HG03469 (cell line): ENCODE measurements at regions not wholly inside any gene's neighbourhood (a gene's known extent, or its start where the extent isn't known, plus 50 kb on each side); places are given as distances from the start of the nearest gene placed in this dataset.

ENCODE experiments used
- ATAC-seq: cut with Tn5 transposase; IDR thresholded peaks from one replicate; pipeline ENCODE4 v1.9.1; 2021; ENCODE audit warnings: mild to moderate bottlenecking, moderate library complexity, moderate number of reproducible peaks; ENCODE audit not compliant: unreplicated experiment

DNA sequence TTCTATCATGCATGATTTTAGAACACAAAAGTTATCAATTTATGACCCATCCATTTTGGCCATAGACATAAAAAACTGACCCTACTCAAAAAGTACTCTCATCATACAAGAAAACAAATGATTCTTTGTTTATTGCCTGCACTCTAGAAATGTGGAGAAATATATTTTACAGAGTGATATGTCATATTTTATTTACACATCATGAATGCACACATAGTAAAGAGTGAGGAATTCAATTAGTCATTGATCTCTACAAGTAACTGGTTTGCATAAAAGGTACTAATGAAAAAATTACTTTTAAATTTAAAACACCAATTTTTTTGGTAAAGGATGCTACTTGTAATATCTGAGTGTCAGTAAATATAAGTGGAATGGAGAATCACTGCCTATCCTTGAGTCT, 242.5 kb upstream of the FAT4 start:
- no peak for ATAC-seq

DNA sequence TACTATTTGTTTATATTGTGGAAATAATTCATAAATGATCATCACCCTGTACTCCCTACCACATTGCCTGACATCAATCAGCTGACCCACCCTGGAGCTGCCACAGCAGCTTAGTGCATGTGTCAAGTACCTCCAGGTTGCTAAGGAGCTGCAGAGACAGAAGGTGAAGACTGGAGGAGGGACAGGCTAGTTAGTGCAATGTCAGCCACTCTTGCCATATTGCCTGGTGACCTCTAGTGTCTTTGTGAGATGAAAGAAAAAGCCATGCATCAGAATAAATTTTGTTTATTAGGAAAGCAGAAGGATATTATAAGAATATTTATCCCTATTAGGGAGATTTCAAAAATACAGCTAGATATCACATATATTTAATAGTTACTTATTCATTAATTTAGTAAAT, 243.9 kb upstream of the FAT4 start:
- no peak for ATAC-seq

DNA sequence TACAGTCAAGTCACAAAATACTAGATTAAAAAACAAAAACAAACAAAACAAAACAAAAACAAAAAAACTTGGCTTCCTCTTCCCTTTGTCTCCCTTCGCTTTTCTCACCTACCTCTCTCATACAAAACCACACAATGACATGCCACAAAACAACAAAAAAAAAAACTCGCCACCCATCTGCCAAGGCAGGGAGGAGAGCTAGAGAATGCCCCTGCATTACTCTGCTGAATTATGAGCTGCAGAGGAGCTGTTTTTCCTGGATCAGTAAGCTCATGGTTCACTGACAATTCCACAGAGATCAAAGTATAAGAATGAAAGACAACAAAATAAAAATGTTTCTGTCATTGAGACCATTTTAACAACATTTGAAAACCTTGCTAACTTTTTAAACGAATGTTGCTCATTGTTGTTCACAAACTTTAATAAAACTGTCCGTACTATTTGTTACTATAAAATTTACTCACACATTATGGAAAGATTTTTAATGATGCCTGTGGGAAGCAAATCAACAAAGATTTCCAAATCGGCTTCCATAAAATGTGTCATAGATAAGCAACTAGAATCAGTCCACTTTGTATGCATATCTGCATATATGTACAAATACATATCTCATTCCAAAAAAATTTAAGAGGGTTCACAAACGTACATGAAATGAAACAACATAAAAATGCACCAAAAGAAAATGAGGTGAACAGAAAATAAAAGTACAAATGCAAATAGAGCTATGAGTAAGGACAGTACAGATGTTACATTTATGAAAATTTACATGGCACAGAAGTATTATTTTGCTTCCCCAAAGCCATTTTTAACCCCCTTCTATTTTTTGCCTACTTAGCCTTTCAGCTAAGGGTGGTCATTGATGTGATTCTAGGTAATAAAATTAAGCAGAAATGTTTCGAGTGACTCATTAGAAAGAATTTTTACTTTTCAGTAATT, 252.4 kb upstream of the FAT4 start:
- no peak for ATAC-seq

DNA sequence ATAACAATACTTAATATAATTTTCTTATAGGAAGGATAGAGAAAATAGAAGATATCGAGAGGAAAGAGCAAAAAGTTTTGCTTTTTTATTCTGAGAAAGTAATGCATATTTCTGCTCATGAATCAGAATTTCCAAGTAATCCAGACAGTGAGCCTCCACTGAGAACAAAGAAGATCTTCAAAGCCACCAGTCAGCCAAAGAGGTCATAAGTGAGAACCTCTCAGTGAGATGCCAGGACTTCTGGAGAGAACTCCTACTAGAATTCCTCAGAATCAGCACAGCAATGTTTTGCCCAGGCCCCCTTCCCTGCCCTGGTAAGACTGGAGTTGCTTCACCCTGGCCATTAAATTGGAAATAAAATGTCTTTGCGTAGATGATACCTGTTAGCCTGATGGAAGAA, 254.4 kb upstream of the FAT4 start:
- no peak for ATAC-seq

DNA sequence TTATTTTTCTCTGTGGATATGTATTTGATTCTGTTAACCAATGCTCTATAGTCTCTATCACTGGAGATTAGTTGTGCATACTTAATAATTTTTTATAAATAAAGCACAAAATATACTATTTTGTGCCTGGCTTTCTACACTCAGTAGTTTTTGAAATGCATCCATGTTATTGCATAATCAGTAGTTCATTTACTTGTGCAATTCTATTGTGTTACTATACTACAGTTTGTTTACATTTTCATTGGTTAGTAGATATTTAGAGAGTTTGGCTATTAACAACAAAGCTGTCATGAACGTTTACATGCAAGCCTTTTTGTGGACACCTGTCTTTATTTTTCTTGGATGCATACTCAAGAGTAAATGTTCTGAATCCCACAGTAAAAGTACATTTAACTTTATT, 265.0 kb upstream of the FAT4 start:
- ATAC-seq = no peak

DNA sequence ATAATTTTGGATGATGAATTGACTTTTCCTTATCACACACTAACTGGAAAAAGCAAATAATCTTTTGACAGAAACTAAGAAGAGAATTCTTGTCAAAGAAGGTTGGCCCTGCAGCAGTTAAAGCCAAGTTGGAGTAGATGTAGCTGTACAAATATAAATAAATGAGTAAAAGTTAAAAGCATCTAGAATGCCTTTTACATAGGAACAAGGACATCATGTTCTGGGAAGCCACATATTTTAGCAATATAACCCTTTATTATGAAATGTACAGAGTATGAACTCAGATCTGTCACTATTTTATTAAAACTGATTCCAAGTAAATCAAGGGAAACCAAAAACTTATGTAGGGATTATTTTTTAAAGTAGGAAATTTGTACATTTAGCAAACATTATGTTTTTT, 269.4 kb upstream of the FAT4 start:
- no peak for ATAC-seq

DNA sequence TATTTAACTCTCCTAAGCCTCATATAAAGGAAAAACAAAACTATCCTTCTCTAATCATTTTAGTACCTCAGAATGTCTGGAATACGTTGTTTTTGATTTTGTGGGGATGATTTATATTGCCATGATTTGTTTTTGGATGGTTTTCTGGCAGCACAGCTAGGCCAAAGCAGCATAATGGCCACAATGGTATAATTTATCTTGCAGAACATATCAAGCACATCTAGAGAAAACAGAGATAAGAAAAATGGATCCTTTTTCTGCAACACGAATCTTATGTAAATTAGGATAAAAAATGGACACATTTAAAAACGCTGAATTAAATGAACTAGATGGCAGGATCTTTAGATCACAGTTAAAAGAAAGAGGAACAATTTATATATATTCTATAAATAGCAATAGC, 269.9 kb upstream of the FAT4 start:
- no peak for ATAC-seq

DNA sequence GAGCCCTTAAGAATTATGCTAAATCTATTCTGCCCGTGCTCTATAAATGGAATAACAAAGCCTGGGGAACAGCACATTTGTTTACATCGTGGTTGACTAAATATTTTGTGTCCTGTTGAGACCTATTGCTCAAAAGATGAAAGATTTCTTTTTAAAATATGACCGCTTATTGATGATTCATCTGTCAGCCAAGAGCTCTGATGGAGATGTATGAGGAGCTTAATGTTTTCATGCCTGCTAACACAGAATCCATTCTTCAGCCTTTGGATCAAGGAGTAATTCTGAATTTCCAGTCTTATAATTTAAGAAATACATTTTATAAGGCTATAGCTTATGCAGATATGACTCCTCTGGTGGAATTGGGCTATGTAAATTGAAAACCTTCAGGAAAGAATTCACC, 271.3 kb upstream of the FAT4 start:
- no peak for ATAC-seq

DNA sequence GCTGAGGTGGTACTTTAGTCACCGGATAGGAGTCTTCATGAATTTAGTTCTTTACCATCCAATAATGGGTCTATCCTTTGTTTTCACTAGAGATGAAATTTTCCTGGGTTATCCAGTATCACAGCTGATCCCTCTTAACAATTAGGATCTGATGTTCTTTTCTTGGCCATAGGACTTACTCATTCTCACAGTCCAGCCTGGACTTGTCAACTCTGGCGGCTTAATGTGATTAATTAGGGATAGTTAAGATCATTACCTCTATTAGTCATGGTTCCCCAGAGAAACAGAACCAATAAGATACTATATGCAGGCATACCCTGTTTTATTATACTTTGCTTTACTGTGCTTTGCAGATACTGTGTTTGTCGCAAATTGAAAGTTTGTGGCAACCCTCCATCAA, 272.7 kb upstream of the FAT4 start:
- ATAC-seq = no peak

DNA sequence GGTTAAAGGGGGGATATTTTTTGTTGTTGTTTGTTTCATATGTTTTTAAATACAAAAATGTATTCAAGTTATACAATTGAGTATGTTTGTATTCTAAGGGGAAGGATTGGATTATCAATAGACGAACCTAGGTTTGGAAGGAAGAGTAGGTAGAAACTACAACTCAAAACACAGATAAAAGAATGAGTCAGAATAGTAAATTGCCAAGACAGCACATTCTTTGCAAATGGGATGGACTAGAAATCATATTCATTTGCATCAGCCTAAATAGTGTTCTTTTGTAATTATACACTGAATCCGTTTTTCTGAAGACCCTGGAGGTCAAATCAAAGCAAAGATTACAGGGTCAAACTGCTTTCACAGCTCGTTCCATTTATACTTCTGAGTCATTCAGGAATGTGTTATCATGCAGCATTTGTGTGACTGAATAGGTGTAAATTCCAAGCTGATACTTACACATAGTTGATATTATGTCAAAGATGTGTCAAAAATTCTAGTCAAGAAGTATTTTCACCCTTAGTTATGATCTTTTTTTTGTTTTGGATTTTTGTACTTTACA, 273.3 kb upstream of the FAT4 start:
- no peak for ATAC-seq

DNA sequence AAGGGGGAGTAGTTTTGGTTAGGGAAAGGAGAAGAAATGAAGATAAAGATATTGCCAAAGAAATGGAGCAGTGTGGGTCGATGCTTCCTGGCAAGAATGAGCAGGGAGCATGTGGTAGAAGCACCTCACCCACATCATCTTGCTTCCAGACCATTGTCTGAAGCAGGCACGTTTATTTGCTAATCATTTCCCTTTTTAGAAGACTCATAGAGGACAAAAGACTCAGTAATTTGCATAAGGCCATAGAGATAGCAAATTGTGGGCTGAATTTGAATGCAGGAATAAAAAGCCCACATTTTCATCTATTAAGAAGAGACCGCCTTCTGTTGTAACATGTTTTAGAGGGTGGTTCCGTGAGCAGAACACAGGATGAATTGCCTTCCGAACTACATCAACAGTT, 275.2 kb upstream of the FAT4 start:
- ATAC-seq = no peak

DNA sequence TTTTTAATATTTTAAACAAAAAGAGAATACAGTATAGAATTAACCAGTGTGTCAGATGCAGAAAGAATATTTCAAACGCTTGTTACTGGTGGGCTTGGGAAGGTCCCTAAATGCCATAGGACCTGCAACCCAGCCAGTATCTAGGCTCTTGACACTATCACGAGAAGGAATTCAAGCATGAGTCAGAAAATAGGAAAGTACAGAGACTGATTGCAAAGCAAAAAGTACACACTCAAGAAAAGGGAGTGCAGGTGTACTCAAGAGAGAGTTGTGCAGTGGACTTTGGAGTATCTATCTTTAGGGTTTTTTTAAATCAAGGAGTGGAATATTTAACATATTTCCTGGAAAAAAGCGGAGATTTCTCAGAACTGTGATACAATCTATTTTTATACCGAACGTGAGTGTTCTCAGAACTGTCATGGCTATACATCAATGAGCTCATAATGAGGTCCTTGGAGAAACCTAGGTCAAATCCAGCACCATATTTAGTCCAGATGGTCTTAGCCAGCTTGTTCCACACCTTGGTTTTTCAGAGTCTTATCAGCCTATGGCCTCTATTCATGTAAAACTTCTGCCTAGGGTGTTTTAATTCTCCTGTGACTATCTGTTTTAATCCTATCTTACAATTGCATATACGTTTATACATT, 291.8 kb upstream of the FAT4 start:
- no peak for ATAC-seq

DNA sequence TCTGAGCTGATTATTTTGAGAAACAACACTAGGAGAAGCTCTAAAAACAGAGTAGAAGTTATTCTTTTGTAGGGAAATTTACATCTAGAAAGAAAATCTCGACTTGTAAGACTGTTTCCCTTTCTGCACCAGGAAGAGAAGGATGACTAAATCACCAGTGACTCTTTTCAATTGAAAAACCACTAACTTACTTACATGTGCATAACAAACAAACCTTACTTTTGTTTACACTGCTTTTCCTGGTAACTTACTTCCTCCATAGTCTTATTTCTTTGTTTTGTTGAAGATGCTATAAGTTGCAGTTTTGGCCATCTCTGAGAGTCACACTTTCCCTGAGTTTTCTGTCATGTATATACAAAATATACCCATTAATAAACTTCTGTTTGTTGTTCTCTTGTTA, 293.6 kb upstream of the FAT4 start:
- ATAC-seq = no peak

DNA sequence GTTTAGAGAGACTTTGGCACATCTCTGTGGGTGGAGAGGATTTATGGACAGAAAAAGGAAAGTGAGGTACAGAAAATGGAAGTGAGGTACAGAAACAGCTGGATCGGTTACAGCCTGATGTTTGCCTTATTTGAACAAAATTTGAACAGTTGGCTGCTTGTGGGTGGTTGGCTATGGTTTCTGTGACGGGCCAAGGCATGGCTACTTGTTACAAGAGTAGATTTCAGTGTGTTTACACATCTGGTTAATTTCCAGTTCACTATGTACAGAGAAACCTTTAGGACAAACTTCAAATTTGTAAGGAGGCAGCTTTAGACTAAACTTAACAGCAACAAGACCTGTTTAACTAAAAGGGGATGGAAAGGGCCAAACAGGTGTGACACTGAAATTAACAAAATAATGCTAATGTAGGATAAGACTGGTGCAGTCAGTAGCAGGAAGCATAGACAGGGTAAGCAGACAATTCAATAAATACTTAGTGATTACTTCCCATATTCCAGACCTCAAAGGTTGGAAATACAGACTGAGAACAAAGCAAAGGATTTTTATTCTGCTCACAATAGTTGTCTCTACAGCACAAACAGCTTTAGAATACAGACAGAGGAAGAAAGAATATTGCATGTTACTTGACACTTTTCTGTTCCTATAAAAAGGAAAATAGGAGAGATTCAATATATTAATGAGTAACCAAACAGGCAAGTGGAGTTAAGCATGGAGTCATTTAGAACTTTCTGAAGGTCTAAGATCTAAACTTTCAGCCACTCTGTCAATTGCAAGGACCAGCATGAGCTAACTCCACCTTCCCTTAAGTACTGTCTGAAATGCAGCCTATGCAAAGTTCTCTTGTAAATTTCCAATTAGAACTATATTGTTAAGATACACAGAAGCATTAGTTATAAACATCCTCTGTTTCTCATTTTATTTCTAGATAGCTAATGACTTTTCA, 294.4 kb upstream of the FAT4 start:
- no peak for ATAC-seq

DNA sequence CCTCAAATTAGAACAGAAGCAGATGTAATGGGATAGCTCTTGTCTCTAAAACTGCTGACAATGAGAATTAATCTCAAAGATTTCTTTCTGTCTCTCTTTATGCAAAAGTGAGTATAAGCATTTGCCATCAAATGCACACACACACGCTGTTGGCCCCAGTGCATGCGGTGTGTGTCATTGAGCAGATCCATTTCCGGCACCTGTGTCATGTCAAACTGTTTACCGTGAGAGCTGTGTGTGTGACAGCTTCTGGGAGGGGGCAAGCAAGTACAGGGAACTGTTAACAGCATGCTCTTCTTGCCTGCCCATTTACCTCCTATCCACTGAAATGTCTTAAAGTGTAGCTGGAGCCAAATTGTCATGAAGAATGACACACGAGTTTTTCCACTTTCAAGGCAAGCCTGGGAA, 297.9 kb upstream of the FAT4 start:
- no peak for ATAC-seq

DNA sequence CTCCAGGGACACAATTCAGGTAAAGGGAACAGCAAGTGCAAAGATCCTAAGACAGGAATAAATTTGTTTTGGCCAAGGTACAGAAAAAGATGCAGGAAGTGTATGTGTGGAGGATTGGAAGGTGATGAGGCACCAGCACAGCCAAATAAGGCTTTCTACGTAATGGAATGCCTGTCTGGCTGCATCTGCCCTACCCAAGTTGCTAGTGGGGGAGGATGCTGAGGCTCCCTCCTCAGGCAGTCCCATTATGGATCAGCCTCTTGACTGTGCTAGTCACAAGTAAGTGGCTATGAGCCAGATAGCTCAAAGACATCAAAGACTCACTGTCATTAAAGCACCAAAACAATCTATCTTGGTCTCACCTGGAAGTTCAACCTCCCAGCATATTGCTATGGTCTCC, 300.9 kb upstream of the FAT4 start:
- no peak for ATAC-seq

DNA sequence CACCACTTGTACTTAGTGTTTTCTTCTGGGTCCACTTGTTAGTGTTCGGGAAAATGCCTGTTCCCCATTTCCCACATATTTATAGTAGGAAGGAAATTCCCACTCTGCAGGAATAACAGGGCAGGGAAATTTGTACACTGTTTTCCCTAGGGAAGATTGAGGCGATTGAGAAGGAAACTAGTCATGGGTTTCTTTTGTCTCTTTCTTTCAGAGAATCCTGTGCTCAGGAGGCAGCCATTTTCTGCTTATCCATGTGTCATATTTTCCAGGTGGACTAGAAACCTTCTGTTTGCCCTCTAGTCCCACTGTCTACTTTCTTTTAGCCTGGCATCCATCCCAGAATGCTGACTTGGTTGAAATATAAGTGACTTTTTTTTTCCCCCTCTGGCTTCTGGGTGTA, 299.1 kb upstream of the ANKRD50 start:
- no peak for ATAC-seq

DNA sequence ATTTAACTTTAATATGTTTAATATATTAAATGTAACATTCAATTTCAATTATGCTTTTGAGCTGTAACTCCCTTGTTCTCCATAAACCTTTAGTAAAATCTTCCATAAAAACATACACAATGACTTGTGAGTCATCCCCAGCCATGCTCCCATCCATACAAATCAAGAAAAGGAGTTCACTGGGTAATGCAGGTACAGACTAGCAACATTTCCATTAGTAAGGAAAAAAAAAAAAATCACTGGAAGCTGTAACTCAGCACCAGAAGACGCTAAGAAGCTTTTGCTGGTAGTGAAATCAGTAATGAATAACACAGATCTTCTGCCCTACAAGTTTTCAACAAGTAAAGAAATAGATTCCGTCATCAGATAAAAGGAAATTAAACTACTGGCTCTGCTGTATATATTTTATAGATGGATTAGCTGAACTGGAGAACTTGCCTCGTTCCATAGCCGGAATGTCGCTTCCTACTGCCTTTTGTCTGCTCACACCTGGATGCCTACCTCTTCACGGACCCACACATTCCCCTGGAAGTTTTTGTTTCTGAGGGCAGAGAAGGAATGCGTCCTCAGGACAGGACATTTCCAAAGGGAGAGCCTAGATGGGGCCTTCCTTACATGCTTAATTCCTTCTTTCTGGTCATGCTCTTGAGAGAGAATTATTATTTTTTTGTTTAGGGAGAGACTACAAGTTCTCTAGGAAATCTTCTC, 298.4 kb upstream of the ANKRD50 start:
- no peak for ATAC-seq

DNA sequence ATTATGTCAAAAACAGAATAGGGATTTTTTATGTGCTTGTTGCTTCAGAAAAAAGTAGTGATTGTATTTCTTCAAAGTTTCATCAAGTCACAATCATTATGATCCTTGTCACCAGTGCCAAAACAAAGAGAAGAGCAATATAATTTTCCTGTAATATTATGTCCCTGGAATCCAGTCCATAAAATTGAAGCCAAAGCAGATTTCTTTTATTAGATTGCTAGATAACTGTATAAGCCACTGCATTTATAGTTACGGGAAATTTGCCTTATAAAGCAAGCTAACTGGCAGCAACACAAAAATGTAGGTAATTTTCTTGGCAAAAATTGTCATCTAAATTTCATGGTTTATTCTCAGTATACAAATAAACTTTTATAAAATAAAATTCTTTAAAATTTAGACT, 296.1 kb upstream of the ANKRD50 start:
- ATAC-seq = no peak

DNA sequence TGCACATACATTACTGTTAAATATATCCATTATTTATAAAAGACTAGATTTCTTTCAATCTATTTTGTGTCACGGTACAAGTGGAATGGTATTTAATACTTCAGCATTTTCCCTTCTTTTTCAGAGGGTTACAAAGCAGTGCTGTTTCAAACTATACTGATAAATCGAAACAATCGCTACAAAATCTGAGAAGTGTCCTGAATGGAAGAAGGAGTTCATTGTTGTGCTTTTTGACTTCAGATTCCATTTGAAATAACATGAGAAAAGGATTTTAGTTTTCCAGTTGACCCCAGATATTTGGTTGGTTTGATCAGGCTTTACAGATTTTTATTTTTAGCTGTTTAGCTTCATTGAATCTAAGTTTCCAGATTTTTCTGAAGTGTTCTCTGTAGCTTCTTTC, 292.1 kb upstream of the ANKRD50 start:
- no peak for ATAC-seq
